Activated CD8-positive, alpha-beta T cell treated with anti-CD3 and anti-CD28 coated beads for 36 hours (primary cell): ENCODE measurements at regions not wholly inside any gene's neighbourhood (a gene's known extent, or its start where the extent isn't known, plus 50 kb on each side); places are given as distances from the start of the nearest gene placed in this dataset.

ENCODE experiments used
- ATAC-seq: fragments of 200-7000 bp; cut with Tn5 transposase; one replicate; pipeline ENCODE4 v1.10.0; 2021; ENCODE audit warnings: mild to moderate bottlenecking, moderate library complexity
- CTCF ChIA-PET: fragments of 350-600 bp; sonication (Branson Sonifier 250); formaldehyde crosslinking; loops from one replicate; lab custom pipeline; 2021; ENCODE audit warnings: antibody characterized with exemption; lab: Charles Lee
- POLR2A ChIA-PET: fragments of 350-600 bp; sonication (Branson Sonifier 250); formaldehyde crosslinking; loops from one replicate; lab custom pipeline; 2021; ENCODE audit warnings: antibody characterized with exemption; lab: Charles Lee
- DNase-seq: peaks from one replicate; pipeline ENCODE4 v3.0.0-alpha.2; 2020
- H3K27ac Mint-ChIP-seq: one replicate; pipeline ENCODE4 v1.8.0; 2021; ENCODE audit warnings: mild to moderate bottlenecking, mixed read lengths
- H3K27me3 Mint-ChIP-seq: one replicate; pipeline ENCODE4 v1.8.0; 2021; ENCODE audit warnings: mixed read lengths
- H3K36me3 Mint-ChIP-seq: one replicate; pipeline ENCODE4 v1.8.0; 2021; ENCODE audit warnings: low read depth, mixed read lengths
- H3K4me1 Mint-ChIP-seq: one replicate; pipeline ENCODE4 v1.8.0; 2021; ENCODE audit warnings: low read depth, mixed read lengths
- H3K4me3 Mint-ChIP-seq: one replicate; pipeline ENCODE4 v1.8.0; 2021; ENCODE audit warnings: mild to moderate bottlenecking, moderate library complexity, mixed read lengths
- H3K9me3 Mint-ChIP-seq: one replicate; pipeline ENCODE4 v1.8.0; 2021; ENCODE audit warnings: mixed read lengths
- CTCF ChIP-seq: fragments of 200-600 bp; IDR thresholded peaks from one replicate; pipeline ENCODE4 v1.8.0; 2022; ENCODE audit warnings: antibody characterized with exemption, mild to moderate bottlenecking
- intact Hi-C: fragments of 100-400 bp; cut with micrococcal nuclease; formaldehyde crosslinking; loops from one replicate; pipeline ENCODE4 v1.10.0; 2022

GRCh38 chr5:152151940-152152339 is 227.3 kb upstream of the GLRA1 start:
- H3K4me3 Mint-ChIP-seq, result no peak overlapping the region
- ChIA-PET CTCF (no interaction called here), POLR2A (no interaction called here)
- no peak overlapping the region for H3K27ac Mint-ChIP-seq
- TF ChIP-seq CTCF, result no peak
- no peaks in the 10 kb centered on the region for H3K36me3 Mint-ChIP-seq
- H3K9me3 Mint-ChIP-seq, result no peaks in the 10 kb centered on the region
- intact Hi-C loops, result no loop called here
- ATAC-seq (no peak), DNase-seq (no peak)
- no peaks in the 10 kb centered on the region for H3K4me1 Mint-ChIP-seq
- H3K27me3 Mint-ChIP-seq, result no peaks in the 10 kb centered on the region

DNA sequence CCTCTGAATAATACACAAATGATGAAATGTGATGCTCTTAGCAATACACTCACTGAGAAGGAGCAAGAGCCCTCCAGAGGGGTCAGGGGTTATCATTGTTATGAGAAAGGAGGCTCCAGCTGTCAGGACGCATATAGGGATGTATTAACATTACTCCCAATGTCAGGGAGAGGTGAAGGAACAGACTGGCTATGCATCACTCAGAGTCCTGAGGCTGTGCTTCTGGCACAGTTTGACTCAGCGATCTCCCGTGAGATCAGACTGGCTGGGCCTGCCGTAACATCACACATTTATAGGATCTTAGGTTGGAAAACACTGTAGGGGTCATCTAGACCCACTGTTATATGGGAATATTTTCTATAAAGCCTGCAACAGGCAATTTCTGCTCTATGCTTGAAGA is 226.5 kb upstream of the GLRA1 start:
- ChIA-PET CTCF (no interaction called here), POLR2A (no interaction called here)
- Mint-ChIP-seq H3K36me3 (no peaks in the 10 kb centered on the region), H3K27me3 (no peaks in the 10 kb centered on the region), H3K4me3 (no peak overlapping the region), H3K4me1 (no peaks in the 10 kb centered on the region), H3K27ac (no peak overlapping the region), H3K9me3 (no peaks in the 10 kb centered on the region)
- no peak for DNase-seq
- no peak for TF ChIP-seq CTCF
- intact Hi-C loops, result no loop called here
- no peak for ATAC-seq

DNA sequence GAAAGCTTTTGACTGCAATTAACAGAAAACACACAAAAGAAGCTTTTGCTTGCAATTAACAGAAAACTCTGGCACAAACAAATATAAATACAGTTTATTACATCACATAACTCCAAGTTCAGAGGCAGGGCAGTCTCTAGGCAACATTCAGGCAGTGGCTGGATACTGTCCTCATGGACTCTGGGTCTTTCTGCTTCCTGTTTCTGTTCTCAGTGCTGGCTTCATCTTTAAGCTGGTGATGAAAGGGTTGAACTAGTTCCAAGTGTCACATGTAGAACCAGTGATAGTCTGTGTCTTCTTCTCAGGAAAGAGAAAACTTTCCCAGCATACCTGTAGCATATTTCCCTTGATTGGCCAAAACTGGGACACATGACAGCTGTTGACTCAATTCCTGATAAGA is 222.6 kb upstream of the GLRA1 start:
- Mint-ChIP-seq H3K4me3 (no peak overlapping the region), H3K27me3 (no peaks in the 10 kb centered on the region), H3K9me3 (no peaks in the 10 kb centered on the region), H3K4me1 (no peaks in the 10 kb centered on the region), H3K36me3 (no peaks in the 10 kb centered on the region), H3K27ac (no peak overlapping the region)
- intact Hi-C loops, result loop anchor here (10.0 kb wide), 1 partner anchor 492 kb away; no protein-coding TSS in a partner anchor
- CTCF ChIA-PET, result interaction anchor here (0.9 kb wide), 1 partner anchor 322 kb away, joined by 3 read pairs; no protein-coding TSS in a partner anchor
- TF ChIP-seq CTCF, result no peak
- DNase-seq, result no peak
- POLR2A ChIA-PET, result no interaction called here
- no peak for ATAC-seq

DNA sequence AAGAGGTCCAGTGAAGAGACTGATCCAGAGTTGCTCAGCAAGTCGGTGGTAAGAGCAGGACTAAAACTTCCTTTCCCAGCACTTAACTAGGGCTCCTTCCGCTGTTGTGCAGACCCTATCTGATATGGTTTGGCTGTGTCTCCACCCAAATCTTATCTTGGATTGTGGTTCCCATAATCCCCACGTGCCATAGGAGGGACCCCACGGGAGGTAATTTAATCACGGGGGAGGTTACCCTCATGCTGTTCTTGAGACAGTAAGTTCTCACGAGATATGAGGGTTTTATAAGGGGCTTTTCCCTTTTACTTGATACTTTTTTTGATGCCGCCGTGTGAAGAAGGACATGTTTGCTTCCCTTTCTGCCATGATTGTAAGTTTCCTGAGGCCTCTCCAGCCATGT is 221.9 kb upstream of the GLRA1 start:
- no peaks in the 10 kb centered on the region for H3K9me3 Mint-ChIP-seq
- ChIA-PET POLR2A (no interaction called here), CTCF (interaction anchor here (0.9 to 7.6 kb wide), 2 partner anchors 321 kb away, joined by 3 to 112 read pairs; no protein-coding TSS in a partner anchor)
- DNase-seq (no peak), ATAC-seq (no peak)
- no peak for TF ChIP-seq CTCF
- no peak overlapping the region for H3K4me3 Mint-ChIP-seq
- no peaks in the 10 kb centered on the region for H3K27me3 Mint-ChIP-seq
- no peaks in the 10 kb centered on the region for H3K4me1 Mint-ChIP-seq
- no peaks in the 10 kb centered on the region for H3K36me3 Mint-ChIP-seq
- H3K27ac Mint-ChIP-seq, result no peak overlapping the region
- intact Hi-C loops, result loop anchor here (10.0 kb wide), 1 partner anchor 492 kb away; no protein-coding TSS in a partner anchor

- H3K27ac Mint-ChIP-seq, result no peak overlapping the region
- intact Hi-C loops, result loop anchor here (10.0 kb wide), 1 partner anchor 490 kb away; no protein-coding TSS in a partner anchor
- no peaks in the 10 kb centered on the region for H3K4me1 Mint-ChIP-seq
- no peak for DNase-seq
- no peaks in the 10 kb centered on the region for H3K27me3 Mint-ChIP-seq
- no peak for TF ChIP-seq CTCF
- no peaks in the 10 kb centered on the region for H3K9me3 Mint-ChIP-seq
- CTCF ChIA-PET, result interaction anchor here (1.7 to 7.6 kb wide), 4 partner anchors 314 to 327 kb away, joined by 4 to 112 read pairs (median 22); no protein-coding TSS in a partner anchor
- H3K4me3 Mint-ChIP-seq, result no peak overlapping the region
- no peak for ATAC-seq
- POLR2A ChIA-PET, result no interaction called here
- no peaks in the 10 kb centered on the region for H3K36me3 Mint-ChIP-seq
Observed at GRCh38 chr5:152144556-152144955, 219.9 kb upstream of the GLRA1 start.
